ENCODE measurements at regions not wholly inside any gene's neighbourhood (a gene's known extent, or its start where the extent isn't known, plus 50 kb on each side); places are given as distances from the start of the nearest gene placed in this dataset.

GRCh38 chrX:5526191-5526590, 702.5 kb downstream of the NLGN4X start:
- no peak for DNase-seq

GRCh38 chrX:5490786-5491563, 737.7 kb downstream of the NLGN4X start:
- DNase-seq: no peak

- no peak for DNase-seq
Observed at GRCh38 chrX:5474282-5474681, 754.4 kb downstream of the NLGN4X start.

GRCh38 chrX:5458300-5458842, 770.3 kb downstream of the NLGN4X start:
- no peak for DNase-seq

- DNase-seq: no peak
Observed at GRCh38 chrX:5449323-5449722, 779.3 kb downstream of the NLGN4X start.

GRCh38 chrX:5431823-5432222, 796.8 kb downstream of the NLGN4X start:
- no peak for DNase-seq

- no peak for DNase-seq
Observed at GRCh38 chrX:5425119-5425518, 803.5 kb downstream of the NLGN4X start.

- DNase-seq: no peak
Observed at GRCh38 chrX:5417381-5417780, 811.3 kb downstream of the NLGN4X start.

- no peak for DNase-seq
Observed at GRCh38 chrX:5415738-5416137, 812.9 kb downstream of the NLGN4X start.

GRCh38 chrX:5409106-5409505, 819.6 kb downstream of the NLGN4X start:
- no peak for DNase-seq

- DNase-seq: no peak
Observed at GRCh38 chrX:5402461-5402860, 826.2 kb downstream of the NLGN4X start.

- DNase-seq: no peak
Observed at GRCh38 chrX:5399403-5399802, 829.3 kb downstream of the NLGN4X start.

GRCh38 chrX:5397409-5397808, 831.3 kb downstream of the NLGN4X start:
- no peak for DNase-seq

GRCh38 chrX:5390376-5390775, 838.3 kb downstream of the NLGN4X start:
- DNase-seq: no peak

GRCh38 chrX:5388087-5388486, 840.6 kb downstream of the NLGN4X start:
- no peak for DNase-seq

GRCh38 chrX:5380426-5380825, 848.2 kb downstream of the NLGN4X start:
- no peak for DNase-seq

- no peak for DNase-seq
Observed at GRCh38 chrX:5341902-5342301, 886.8 kb downstream of the NLGN4X start.

- DNase-seq: no peak
Observed at GRCh38 chrX:5337160-5337559, 891.5 kb downstream of the NLGN4X start.

GRCh38 chrX:5324546-5324945, 904.1 kb downstream of the NLGN4X start:
- DNase-seq: no peak

- no peak for DNase-seq
Observed at GRCh38 chrX:5314148-5314547, 914.5 kb downstream of the NLGN4X start.

GRCh38 chrX:5307416-5307815, 921.3 kb downstream of the NLGN4X start:
- no peak for DNase-seq

GRCh38 chrX:5306654-5307121, 922.0 kb downstream of the NLGN4X start:
- no peak for DNase-seq

- no peak for DNase-seq
Observed at GRCh38 chrX:5305452-5305851, 923.2 kb downstream of the NLGN4X start.

- no peak for DNase-seq
Observed at GRCh38 chrX:5295004-5295403, 933.7 kb downstream of the NLGN4X start.

- DNase-seq: no peak
Observed at GRCh38 chrX:5290635-5291034, 938.0 kb downstream of the NLGN4X start.

Data from activated effector memory CD4-positive, alpha-beta T cell treated with Interleukin-2 at 50 U/mL for 16 hours (primary cell).